HCT116 (cell line): ENCODE measurements at regions not wholly inside any gene's neighbourhood (a gene's known extent, or its start where the extent isn't known, plus 50 kb on each side); places are given as distances from the start of the nearest gene placed in this dataset.

Experiments used
- CTCF ChIP-seq, 3 experiments: fragments of 200-600 bp in 1 of 3; sonication (generic) in 1 of 3; IDR thresholded peaks in 2 of 3; conservative IDR thresholded peaks in 1 of 3; 2 replicates each; pipeline ENCODE4 v1.5.1; 2012 to 2017; ENCODE audit warnings: low read depth in 2 of 3, low read length in 2 of 3, antibody characterized with exemption in 1 of 3, borderline replicate concordance in 1 of 3, control low read depth in 1 of 3, mild to moderate bottlenecking in 1 of 3, mixed read lengths in 1 of 3, mixed run types in 1 of 3, moderate library complexity in 1 of 3; ENCODE audit not compliant: insufficient read depth in 1 of 3
- POLR2AphosphoS5 ChIP-seq: IDR thresholded peaks from 2 replicates; pipeline ENCODE4 v1.6.1; 2011; ENCODE audit warnings: mild to moderate bottlenecking, low read depth, low read length, moderate library complexity

GRCh38 chr10:3395041-3395440, 222.5 kb upstream of the PITRM1 start:
- TF ChIP-seq CTCF (IDR thresholded peaks at IDR 0.05 in 2 of 3, conservative IDR thresholded peaks at IDR 0.05 in 1 of 3; ENCODE audit: borderline replicate concordance in 1 of 3, insufficient read depth in 1 of 3, low read depth in 2 of 3, low read length in 2 of 3) (no peak), POLR2AphosphoS5 (no peak)
